ENCODE measurements at regions not wholly inside any gene's neighbourhood (a gene's known extent, or its start where the extent isn't known, plus 50 kb on each side); places are given as distances from the start of the nearest gene placed in this dataset.

- TF ChIP-seq POLR2A (IDR thresholded peaks at IDR 0.05) (no peak), CTCF (IDR thresholded peaks at IDR 0.05) (no peak), POLR2AphosphoS5 (IDR thresholded peaks at IDR 0.05) (no peak)
These were observed 290.7 kb downstream of the FGFR2 start for GRCh38 chr10:121307411-121307980.

Data from gastroesophageal sphincter (tissue), 3 donors.